PC-3 (cell line): ENCODE measurements at regions not wholly inside any gene's neighbourhood (a gene's known extent, or its start where the extent isn't known, plus 50 kb on each side); places are given as distances from the start of the nearest gene placed in this dataset.

Experiments used
- ATAC-seq: fragments of 200-7000 bp; cut with Tn5 transposase; 2 replicates; pipeline ENCODE4 v1.9.1; 2020; ENCODE audit warnings: mild to moderate bottlenecking, moderate library complexity
- BruUV-seq: library from RNA; stranded (reverse); fragments of 400-500 nt; replicated peaks from 2 replicates; lab custom pipeline; 2021; lab: Mats Ljungman, UMichigan
- CTCF ChIA-PET: fragments of 300-600 bp; sonication (Branson Sonifier 250); formaldehyde crosslinking; loops from one replicate; lab custom pipeline; 2022; ENCODE audit warnings: antibody characterized with exemption; lab: Charles Lee
- POLR2A ChIA-PET: fragments of 300-600 bp; sonication (Branson Sonifier 250); formaldehyde crosslinking; loops from one replicate; lab custom pipeline; 2022; ENCODE audit warnings: antibody characterized with exemption; ENCODE audit not compliant: unreplicated experiment; lab: Charles Lee
- DNase-seq: peaks from one replicate; pipeline ENCODE4 v3.0.0-alpha.2; 2015
- H2AFZ ChIP-seq: fragments of 300-600 bp; sonication (generic); 2 replicates; pipeline ENCODE4 v1.6.0; 2016; ENCODE audit warnings: antibody characterized with exemption, low read length
- H3F3A ChIP-seq: fragments of 300-600 bp; sonication (generic); one replicate; pipeline ENCODE4 v1.6.0; 2017; ENCODE audit warnings: antibody characterized with exemption, low read length, control low read depth, mild to moderate bottlenecking; ENCODE audit not compliant: unreplicated experiment
- H3K27ac ChIP-seq: fragments of 300-600 bp; sonication (generic); 2 replicates; pipeline ENCODE4 v1.5.1; 2016; ENCODE audit warnings: mild to moderate bottlenecking, low read length
- H3K27me3 ChIP-seq: fragments of 300-600 bp; sonication (generic); 2 replicates; pipeline ENCODE4 v1.6.1; 2016; ENCODE audit warnings: low read length, mixed read lengths
- H3K36me3 ChIP-seq: fragments of 300-600 bp; sonication (generic); 2 replicates; pipeline ENCODE4 v1.6.1; 2016; ENCODE audit warnings: low read depth, mixed run types, low read length, mixed read lengths
- H3K4me1 ChIP-seq: fragments of 300-600 bp; sonication (generic); 2 replicates; pipeline ENCODE4 v1.5.1; 2016; ENCODE audit warnings: low read length; ENCODE audit not compliant: insufficient read depth
- H3K4me2 ChIP-seq: fragments of 300-600 bp; sonication (generic); 2 replicates; pipeline ENCODE4 v1.6.0; 2016; ENCODE audit warnings: low read length
- H3K4me3 ChIP-seq: fragments of 300-600 bp; sonication (generic); 2 replicates; pipeline ENCODE4 v1.5.1; 2016; ENCODE audit warnings: mild to moderate bottlenecking, low read length, mixed read lengths
- H3K79me2 ChIP-seq: fragments of 300-600 bp; sonication (generic); 2 replicates; pipeline ENCODE4 v1.6.1; 2017; ENCODE audit warnings: low read length, mixed read lengths
- H3K9ac ChIP-seq: fragments of 300-600 bp; sonication (generic); 2 replicates; pipeline ENCODE4 v1.6.0; 2016; ENCODE audit warnings: mild to moderate bottlenecking, low read length
- H3K9me2 ChIP-seq: fragments of 300-600 bp; sonication (generic); replicated peaks from 2 replicates; pipeline ENCODE4 v1.6.1; 2016; ENCODE audit warnings: mixed run types, low read length, mixed read lengths
- H3K9me3 ChIP-seq: fragments of 300-600 bp; sonication (generic); 2 replicates; pipeline ENCODE4 v1.6.1; 2016; ENCODE audit warnings: low read length, mixed read lengths
- H4K20me1 ChIP-seq: fragments of 300-600 bp; sonication (generic); 2 replicates; pipeline ENCODE4 v1.6.1; 2016; ENCODE audit warnings: low read length, mixed read lengths
- EZH2 ChIP-seq: fragments of 300-600 bp; sonication (generic); IDR thresholded peaks from one replicate; pipeline ENCODE4 v1.6.1; 2017; ENCODE audit warnings: antibody characterized with exemption, mild to moderate bottlenecking, low read length; ENCODE audit not compliant: unreplicated experiment
- EZH2phosphoT487 ChIP-seq: fragments of 300-600 bp; sonication (generic); IDR thresholded peaks from 2 replicates; pipeline ENCODE4 v1.6.1; 2018; ENCODE audit warnings: mild to moderate bottlenecking, antibody characterized with exemption, low read length, borderline replicate concordance
- intact Hi-C: fragments of 100-400 bp; cut with micrococcal nuclease; formaldehyde crosslinking; loops from 2 replicates; pipeline ENCODE4 v1.9.0; 2023
- TF ChIP-seq, protein P1 (sequence below): fragments of 300-600 bp; sonication (generic); conservative IDR thresholded peaks from 2 replicates; pipeline ENCODE4 v1.5.1; 2017; ENCODE audit warnings: antibody characterized with exemption, low read depth, mild to moderate bottlenecking, low read length

DNA sequence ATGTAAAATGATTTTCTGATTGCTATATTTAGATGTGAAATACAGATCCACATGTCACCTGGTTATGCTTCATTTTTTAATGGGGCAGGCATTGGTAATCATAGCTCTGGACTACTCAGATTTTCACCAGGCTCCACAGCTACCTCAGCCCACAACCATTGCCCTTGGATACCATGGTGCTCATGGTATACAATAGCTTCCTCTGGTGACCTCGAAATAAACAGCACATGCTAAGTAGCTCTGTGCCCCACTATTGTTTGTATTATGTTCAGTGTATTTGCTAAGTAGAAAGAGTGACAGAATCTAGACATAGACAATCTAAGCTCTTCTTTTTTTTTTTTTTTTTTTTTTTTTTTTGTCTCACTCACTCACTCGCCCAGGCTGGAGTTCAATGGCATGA, 274.4 kb upstream of the USP15 start:
- H2AFZ ChIP-seq = no peak overlapping the region
- H3K27me3 ChIP-seq = no peaks in the 10 kb centered on the region

DNA sequence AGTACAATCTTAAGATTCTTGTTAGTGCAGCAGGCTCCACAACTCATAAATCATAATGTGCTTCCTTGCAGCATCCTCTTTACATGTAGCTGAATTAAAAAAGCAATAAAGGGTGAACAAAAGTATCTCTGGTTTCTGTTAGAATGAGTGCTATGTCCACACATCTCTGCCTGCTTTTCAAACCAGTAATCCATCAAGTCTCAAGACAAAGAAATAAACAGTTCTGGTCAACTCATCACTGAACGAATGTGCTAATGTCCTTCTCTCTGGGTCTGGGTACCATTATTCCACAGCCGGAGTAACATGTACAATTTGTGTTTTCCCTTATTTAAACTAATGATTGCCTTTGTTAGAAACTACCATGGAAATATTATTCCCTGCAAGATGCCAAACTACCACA, 273.0 kb upstream of the USP15 start:
- H3K9me2 ChIP-seq = no peaks in the 10 kb centered on the region
- H3K79me2 ChIP-seq = no peaks in the 10 kb centered on the region
- DNase-seq (no peak), ATAC-seq (no peak)
- no peaks in the 10 kb centered on the region for H3K9me3 ChIP-seq
- BruUV-seq = no TSS peak
- no peaks in the 10 kb centered on the region for H3F3A ChIP-seq
- no peak overlapping the region for H3K27ac ChIP-seq
- no peak overlapping the region for H3K9ac ChIP-seq
- ChIA-PET CTCF (no interaction called here), POLR2A (no interaction called here)
- H3K4me2 ChIP-seq = no peak overlapping the region
- no peaks in the 10 kb centered on the region for H3K36me3 ChIP-seq
- H3K4me1 ChIP-seq = no peaks in the 10 kb centered on the region
- intact Hi-C loops = no loop called here
- TF ChIP-seq, protein P1, sequence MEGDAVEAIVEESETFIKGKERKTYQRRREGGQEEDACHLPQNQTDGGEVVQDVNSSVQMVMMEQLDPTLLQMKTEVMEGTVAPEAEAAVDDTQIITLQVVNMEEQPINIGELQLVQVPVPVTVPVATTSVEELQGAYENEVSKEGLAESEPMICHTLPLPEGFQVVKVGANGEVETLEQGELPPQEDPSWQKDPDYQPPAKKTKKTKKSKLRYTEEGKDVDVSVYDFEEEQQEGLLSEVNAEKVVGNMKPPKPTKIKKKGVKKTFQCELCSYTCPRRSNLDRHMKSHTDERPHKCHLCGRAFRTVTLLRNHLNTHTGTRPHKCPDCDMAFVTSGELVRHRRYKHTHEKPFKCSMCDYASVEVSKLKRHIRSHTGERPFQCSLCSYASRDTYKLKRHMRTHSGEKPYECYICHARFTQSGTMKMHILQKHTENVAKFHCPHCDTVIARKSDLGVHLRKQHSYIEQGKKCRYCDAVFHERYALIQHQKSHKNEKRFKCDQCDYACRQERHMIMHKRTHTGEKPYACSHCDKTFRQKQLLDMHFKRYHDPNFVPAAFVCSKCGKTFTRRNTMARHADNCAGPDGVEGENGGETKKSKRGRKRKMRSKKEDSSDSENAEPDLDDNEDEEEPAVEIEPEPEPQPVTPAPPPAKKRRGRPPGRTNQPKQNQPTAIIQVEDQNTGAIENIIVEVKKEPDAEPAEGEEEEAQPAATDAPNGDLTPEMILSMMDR = no peak
- TF ChIP-seq EZH2phosphoT487 = no peak
- TF ChIP-seq EZH2 = no peak
- peaks cover 8% of the 10 kb centered on the region; the same call in 1 of the 2 replicates for H3K27me3 ChIP-seq
- no peak overlapping the region for H2AFZ ChIP-seq
- H4K20me1 ChIP-seq = no peaks in the 10 kb centered on the region
- no peak overlapping the region for H3K4me3 ChIP-seq

More for the DNA sequence above, 274.4 kb upstream of the USP15 start:
- no TSS peak for BruUV-seq
- no peaks in the 10 kb centered on the region for H4K20me1 ChIP-seq
- no peak overlapping the region for H3K9ac ChIP-seq
- H3F3A ChIP-seq = no peaks in the 10 kb centered on the region
- ChIA-PET CTCF (no interaction called here), POLR2A (no interaction called here)
- intact Hi-C loops = no loop called here
- H3K27ac ChIP-seq = no peak overlapping the region
- no peaks in the 10 kb centered on the region for H3K36me3 ChIP-seq
- H3K4me2 ChIP-seq = no peak overlapping the region
- H3K4me3 ChIP-seq = no peak overlapping the region
- H3K4me1 ChIP-seq = no peaks in the 10 kb centered on the region
- no peaks in the 10 kb centered on the region for H3K9me2 ChIP-seq
- TF ChIP-seq EZH2 = no peak
- no peaks in the 10 kb centered on the region for H3K9me3 ChIP-seq
- H3K79me2 ChIP-seq = no peaks in the 10 kb centered on the region
- DNase-seq (no peak), ATAC-seq (no peak)

DNA sequence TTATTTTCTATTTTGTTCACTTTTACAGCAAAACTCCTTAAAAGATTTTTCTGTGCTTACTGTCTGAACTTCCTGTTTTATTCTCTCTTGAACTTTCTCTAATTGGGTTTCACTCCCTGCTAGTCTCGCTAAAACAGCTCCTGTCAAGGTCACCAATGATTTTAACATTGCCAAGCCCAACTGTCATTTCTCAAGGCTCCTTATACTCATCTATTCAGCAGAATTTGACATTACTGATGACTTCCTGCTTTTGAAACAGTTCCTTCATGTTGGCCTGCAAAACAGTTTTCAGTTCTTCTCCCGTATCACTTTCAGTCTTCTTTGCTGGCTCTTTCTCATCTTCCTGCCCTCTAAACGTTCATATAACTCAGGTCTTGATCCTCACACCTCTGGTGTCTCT, 268.5 kb upstream of the USP15 start:
- intact Hi-C loops = loop anchor here (5.0 to 10.0 kb wide), 2 partner anchors 439 to 1497 kb away; no protein-coding TSS in a partner anchor
- Histone ChIP-seq H3K79me2 (no peaks in the 10 kb centered on the region), H3K9me2 (no peaks in the 10 kb centered on the region), H3K9me3 (no peaks in the 10 kb centered on the region), H3K4me3 (no peak overlapping the region), H3K36me3 (no peaks in the 10 kb centered on the region), H3F3A (no peaks in the 10 kb centered on the region), H3K4me1 (no peaks in the 10 kb centered on the region), H4K20me1 (no peaks in the 10 kb centered on the region), H3K27me3 (peaks cover 9% of the 10 kb centered on the region; the same call in 1 of the 2 replicates), H3K9ac (no peak overlapping the region), H2AFZ (no peak overlapping the region), H3K27ac (no peak overlapping the region), H3K4me2 (no peak overlapping the region)
- ChIA-PET CTCF (no interaction called here), POLR2A (no interaction called here)
- ATAC-seq (no peak), DNase-seq (no peak)
- no TSS peak for BruUV-seq
- TF ChIP-seq EZH2phosphoT487 (no peak), EZH2 (no peak)
- TF ChIP-seq, protein P1 = no peak
